ENCODE measurements at regions not wholly inside any gene's neighbourhood (a gene's known extent, or its start where the extent isn't known, plus 50 kb on each side); places are given as distances from the start of the nearest gene placed in this dataset.

- no peak for DNase-seq (ENCODE audit: low spot score)
Observed at GRCh38 chr20:39631557-39631956, 669.4 kb downstream of the DHX35 start.

- DNase-seq (ENCODE audit: low spot score): no peak
Observed at GRCh38 chr20:39630215-39630908, 668.2 kb downstream of the DHX35 start.

- no peak for DNase-seq (ENCODE audit: low spot score)
Observed at GRCh38 chr20:39627765-39628164, 665.6 kb downstream of the DHX35 start.

- no peak for DNase-seq (ENCODE audit: low spot score)
Observed at GRCh38 chr20:39624316-39624715, 662.2 kb downstream of the DHX35 start.

GRCh38 chr20:39623584-39624234 lies 661.6 kb downstream of the DHX35 start:
- DNase-seq (ENCODE audit: low spot score): no peak

- DNase-seq (ENCODE audit: low spot score): no peak
Observed at GRCh38 chr20:39619271-39619785, 657.2 kb downstream of the DHX35 start.

GRCh38 chr20:39611901-39612300 lies 649.8 kb downstream of the DHX35 start:
- no peak for DNase-seq (ENCODE audit: low spot score)

GRCh38 chr20:39607141-39607540 lies 645.0 kb downstream of the DHX35 start:
- no peak for DNase-seq (ENCODE audit: low spot score)

GRCh38 chr20:39605908-39606307 lies 643.8 kb downstream of the DHX35 start:
- no peak for DNase-seq (ENCODE audit: low spot score)

- no peak for DNase-seq (ENCODE audit: low spot score)
Observed at GRCh38 chr20:39605361-39605760, 643.2 kb downstream of the DHX35 start.

- no peak for DNase-seq (ENCODE audit: low spot score)
Observed at GRCh38 chr20:39603219-39603618, 641.1 kb downstream of the DHX35 start.

- DNase-seq (ENCODE audit: low spot score): no peak
Observed at GRCh38 chr20:39602649-39603048, 640.5 kb downstream of the DHX35 start.

GRCh38 chr20:39600871-39601270 lies 638.7 kb downstream of the DHX35 start:
- DNase-seq (ENCODE audit: low spot score): no peak

GRCh38 chr20:39600156-39600555 lies 638.0 kb downstream of the DHX35 start:
- no peak for DNase-seq (ENCODE audit: low spot score)

GRCh38 chr20:39596554-39596953 lies 634.4 kb downstream of the DHX35 start:
- DNase-seq (ENCODE audit: low spot score): no peak

GRCh38 chr20:39592371-39592770 lies 630.2 kb downstream of the DHX35 start:
- DNase-seq (ENCODE audit: low spot score): no peak

GRCh38 chr20:39588148-39588757 lies 626.1 kb downstream of the DHX35 start:
- no peak for DNase-seq (ENCODE audit: low spot score)

GRCh38 chr20:39581034-39581433 lies 618.9 kb downstream of the DHX35 start:
- no peak for DNase-seq (ENCODE audit: low spot score)

GRCh38 chr20:39576771-39577170 lies 614.6 kb downstream of the DHX35 start:
- no peak for DNase-seq (ENCODE audit: low spot score)

- no peak for DNase-seq (ENCODE audit: low spot score)
Observed at GRCh38 chr20:39574061-39574460, 611.9 kb downstream of the DHX35 start.

GRCh38 chr20:39571171-39571570 lies 609.0 kb downstream of the DHX35 start:
- DNase-seq (ENCODE audit: low spot score): no peak

GRCh38 chr20:39568109-39568508 lies 606.0 kb downstream of the DHX35 start:
- DNase-seq (ENCODE audit: low spot score): no peak

- no peak for DNase-seq (ENCODE audit: low spot score)
Observed at GRCh38 chr20:39563349-39563748, 601.2 kb downstream of the DHX35 start.

All from HuH-7 (cell line).